Lung (tissue), 11 donors: ENCODE measurements at regions not wholly inside any gene's neighbourhood (a gene's known extent, or its start where the extent isn't known, plus 50 kb on each side); places are given as distances from the start of the nearest gene placed in this dataset.

Source experiments
- ATAC-seq: fragments of 200-7000 bp; cut with Tn5 transposase; one replicate; pipeline ENCODE4 v1.9.1; 2020; ENCODE audit warnings: moderate number of reproducible peaks; ENCODE audit not compliant: insufficient read depth, low FRiP score
- DNase-seq, 3 donors: peaks; one replicate each; pipeline ENCODE4 v3.0.0-alpha.2; 2013 to 2017
- H3K27ac ChIP-seq, 2 donors: one replicate each; pipeline ENCODE4 v1.5.1; 2013; ENCODE audit warnings: mild to moderate bottlenecking in 2 of 2, moderate library complexity in 2 of 2, control low read depth in 1 of 2, inconsistent platforms in 1 of 2, low read depth in 1 of 2, low read length in 1 of 2
- H3K27me3 ChIP-seq, 3 donors: one replicate each; pipeline ENCODE4 v1.5.1; 2013; ENCODE audit warnings: low read length in 2 of 3; ENCODE audit not compliant: control insufficient read depth in 3 of 3, insufficient read depth in 3 of 3
- H3K36me3 ChIP-seq, 4 donors: one replicate each; pipeline ENCODE4 v1.5.1; 2013; ENCODE audit warnings: low read length in 4 of 4, mild to moderate bottlenecking in 1 of 4, moderate library complexity in 1 of 4; ENCODE audit not compliant: control insufficient read depth in 4 of 4, insufficient read depth in 4 of 4
- H3K4me1 ChIP-seq, 5 donors: one replicate each; pipeline ENCODE4 v1.5.1; 2013; ENCODE audit warnings: low read length in 5 of 5, mild to moderate bottlenecking in 2 of 5, moderate library complexity in 1 of 5; ENCODE audit not compliant: control insufficient read depth in 5 of 5, insufficient read depth in 5 of 5
- H3K4me3 ChIP-seq: one replicate; pipeline ENCODE4 v1.5.1; 2013; ENCODE audit warnings: mild to moderate bottlenecking, control low read depth, moderate library complexity
- H3K9ac ChIP-seq, 2 donors: one replicate each; pipeline ENCODE4 v1.5.1; 2013; ENCODE audit warnings: low read length in 2 of 2, control low read depth in 1 of 2; ENCODE audit not compliant: insufficient read depth in 1 of 2
- H3K9me3 ChIP-seq, 4 donors: one replicate each; pipeline ENCODE4 v1.5.1; 2013; ENCODE audit warnings: low read length in 3 of 4, mild to moderate bottlenecking in 1 of 4, moderate library complexity in 1 of 4; ENCODE audit not compliant: control insufficient read depth in 4 of 4, insufficient read depth in 3 of 4
- CTCF ChIP-seq: IDR thresholded peaks from 2 replicates; pipeline ENCODE4 v1.5.1; 2012; ENCODE audit warnings: mild to moderate bottlenecking; ENCODE audit errors: control extremely low read depth, extremely low read depth
- WGBS, 2 donors: extraction: QIAGEN DNeasy Blood & Tissue Kit; methylation state at CpG; one replicate each; pipeline ENCODE4 v1.1.7; 2013; 5-methylcytosine and 5-hydroxymethylcytosine counted together
- donor health status: control.
- donor health status: control.
- donor health status: Bipolar disorder and iron deficiency.
- donor health status: healthy.
- donor health status: DM: yes; HTN: yes; CAD: no.

- DNase-seq (no peak), ATAC-seq (no peak)
- Histone ChIP-seq H3K36me3 (no peaks in the 10 kb centered on the region), H3K9ac (no peak overlapping the region), H3K27ac (no peak overlapping the region), H3K4me1 (no peaks in the 10 kb centered on the region), H3K27me3 (no peaks in the 10 kb centered on the region), H3K4me3 (no peak overlapping the region), H3K9me3 (peaks cover 0 to 6% (median 0%) of the 10 kb centered on the region in 4 donors)
- no peak for TF ChIP-seq CTCF
- WGBS, 2 donors, result 71 to 81% methylated on average over 1 of the region's 1 CpG
Observed at GRCh38 chr15:46897266-46897665, 820.0 kb upstream of the SEMA6D start.

GRCh38 chr15:46901001-46901400 lies 816.3 kb upstream of the SEMA6D start:
- TF ChIP-seq CTCF, result no peak
- Histone ChIP-seq H3K36me3 (no peaks in the 10 kb centered on the region), H3K9ac (no peak overlapping the region), H3K27ac (no peak overlapping the region), H3K4me3 (no peak overlapping the region), H3K27me3 (no peaks in the 10 kb centered on the region), H3K4me1 (no peaks in the 10 kb centered on the region), H3K9me3 (no peaks in the 10 kb centered on the region)
- ATAC-seq (no peak), DNase-seq (no peak)
- WGBS, 2 donors, result 73 to 77% methylated on average over 2 of the region's 2 CpGs

GRCh38 chr15:46917721-46918252 lies 799.5 kb upstream of the SEMA6D start:
- no peak overlapping the region for H3K9ac ChIP-seq
- DNase-seq (peak in 2 of 3 donors; percentile 6 to 14), ATAC-seq (no peak)
- no peaks in the 10 kb centered on the region for H3K9me3 ChIP-seq
- H3K36me3 ChIP-seq, result no peaks in the 10 kb centered on the region
- no peak overlapping the region for H3K4me3 ChIP-seq
- H3K27me3 ChIP-seq, result no peaks in the 10 kb centered on the region
- no peak for TF ChIP-seq CTCF
- no peaks in the 10 kb centered on the region for H3K4me1 ChIP-seq
- no peak overlapping the region for H3K27ac ChIP-seq
- WGBS, 2 donors, result 80 to 88% methylated on average over 3 of the region's 3 CpGs

GRCh38 chr15:46918462-46919140 lies 798.7 kb upstream of the SEMA6D start:
- no peaks in the 10 kb centered on the region for H3K27me3 ChIP-seq
- 86 to 88% methylated on average over 20 of the region's 20 CpGs for WGBS, 2 donors
- no peak overlapping the region for H3K27ac ChIP-seq
- H3K4me1 ChIP-seq, result no peaks in the 10 kb centered on the region
- no peak for TF ChIP-seq CTCF
- ATAC-seq, result no peak
- no peak for DNase-seq
- H3K36me3 ChIP-seq, result no peaks in the 10 kb centered on the region
- no peak overlapping the region for H3K4me3 ChIP-seq
- no peak overlapping the region for H3K9ac ChIP-seq
- no peaks in the 10 kb centered on the region for H3K9me3 ChIP-seq
